NOMO-1 (cell line): ENCODE measurements at regions not wholly inside any gene's neighbourhood (a gene's known extent, or its start where the extent isn't known, plus 50 kb on each side); places are given as distances from the start of the nearest gene placed in this dataset.
A peak's percentile ranks its signal among the peaks of the same experiment; 100 is the strongest.
"Not testable (repeated sequence)": the region's sequence is repeated elsewhere in the genome, so short reads cannot be mapped to it uniquely, and the experiment has no call there.

Experiments
- DNase-seq, 2 experiments: peaks; one replicate each; lab custom pipeline; 2025; ENCODE audit not compliant: unreplicated experiment in 2 of 2; lab: John Stamatoyannopoulos, UW

GRCh38 chr4:26227601-26228229 lies 93.1 kb upstream of the RBPJ start:
- no peak for DNase-seq

- DNase-seq: no peak
Measured at GRCh38 chr4:26228883-26229282, 91.9 kb upstream of the RBPJ start.

GRCh38 chr4:26229974-26230373 lies 90.8 kb upstream of the RBPJ start:
- DNase-seq: no peak

- DNase-seq: no peak
Measured at GRCh38 chr4:26233350-26233749, 87.5 kb upstream of the RBPJ start.

GRCh38 chr4:26235500-26235899 lies 85.3 kb upstream of the RBPJ start:
- no peak for DNase-seq

GRCh38 chr4:26237916-26238315 lies 82.9 kb upstream of the RBPJ start:
- DNase-seq: no peak

DNA sequence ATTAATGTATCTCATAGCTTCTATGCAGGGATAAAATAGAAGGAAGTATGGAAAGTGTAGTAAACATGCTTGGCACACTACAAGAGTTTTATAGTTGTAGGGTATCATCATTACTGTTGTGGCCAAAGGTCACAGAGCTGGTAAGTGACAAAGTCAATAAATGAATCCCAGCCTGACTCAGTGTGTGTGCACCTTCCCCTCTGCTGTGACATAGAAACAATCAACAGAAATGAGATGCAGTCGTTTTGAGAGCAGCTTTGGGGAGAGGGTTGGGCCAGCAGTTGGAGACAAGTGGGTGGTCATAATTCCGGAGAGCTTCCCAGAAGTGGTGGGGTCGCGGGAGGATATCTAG lies 82.4 kb upstream of the RBPJ start:
- no peak for DNase-seq

DNA sequence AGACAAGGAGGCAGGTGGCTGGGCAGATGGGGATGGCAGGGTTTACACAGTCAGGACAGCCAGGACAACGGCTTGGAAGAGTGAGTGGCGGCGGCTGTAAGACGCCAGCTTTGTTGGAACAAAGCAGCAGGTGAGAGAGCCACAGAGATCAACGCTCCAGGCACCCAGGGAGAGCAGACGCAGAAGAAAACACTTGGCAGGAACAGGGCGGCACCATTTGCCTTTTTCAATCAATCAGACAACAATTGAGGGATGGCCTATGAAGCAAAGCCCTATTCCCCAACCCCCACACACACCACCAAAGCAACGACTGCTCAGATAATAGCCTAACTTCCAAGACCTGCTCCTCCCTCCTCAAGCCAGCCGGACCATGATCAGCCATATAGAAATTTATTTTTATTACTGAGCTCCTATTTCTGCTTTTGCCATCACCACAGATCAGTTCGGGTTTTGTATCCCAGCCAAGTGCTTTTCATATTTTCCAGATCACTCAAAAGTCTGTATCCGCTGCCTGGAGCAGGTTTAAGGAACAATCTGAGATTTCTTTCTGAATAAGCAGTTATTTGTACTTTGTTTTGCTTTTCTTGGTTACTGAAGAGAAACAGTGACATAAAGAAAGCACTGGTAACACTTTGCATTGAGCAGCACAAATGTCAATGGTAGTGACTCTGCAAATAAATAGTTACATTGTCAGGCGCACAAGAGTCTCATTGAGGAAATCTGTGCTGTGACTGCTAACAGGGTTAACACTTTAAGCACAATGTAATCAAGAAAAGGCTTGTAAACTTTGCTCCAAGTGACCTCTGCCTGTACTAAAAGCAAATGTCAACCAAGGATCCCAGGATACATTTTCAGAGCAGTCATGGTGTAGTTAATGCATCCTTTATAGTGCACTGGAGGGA lies 81.8 kb upstream of the RBPJ start:
- no peak for DNase-seq

DNA sequence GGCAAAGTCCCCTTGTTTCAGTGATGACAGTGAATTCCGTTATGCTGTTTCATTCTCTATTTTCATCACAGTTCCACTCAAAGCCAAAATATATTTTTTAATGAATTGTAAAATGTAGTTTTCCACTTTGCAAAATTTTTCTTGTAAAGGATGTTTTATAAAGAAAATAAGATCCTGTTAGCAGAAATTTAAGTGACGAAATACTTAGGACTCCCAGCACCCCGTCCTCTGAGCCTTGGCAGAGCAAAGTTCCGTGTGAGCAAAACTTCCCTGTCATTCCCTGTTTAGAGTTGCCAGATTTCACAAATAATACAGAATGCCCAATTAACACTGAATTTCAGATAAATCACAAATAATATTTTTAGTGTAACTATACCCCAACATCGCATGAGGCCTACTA lies 81.0 kb upstream of the RBPJ start:
- no peak for DNase-seq

- DNase-seq: no peak
Measured at GRCh38 chr4:26241179-26241578, 79.6 kb upstream of the RBPJ start.

DNA sequence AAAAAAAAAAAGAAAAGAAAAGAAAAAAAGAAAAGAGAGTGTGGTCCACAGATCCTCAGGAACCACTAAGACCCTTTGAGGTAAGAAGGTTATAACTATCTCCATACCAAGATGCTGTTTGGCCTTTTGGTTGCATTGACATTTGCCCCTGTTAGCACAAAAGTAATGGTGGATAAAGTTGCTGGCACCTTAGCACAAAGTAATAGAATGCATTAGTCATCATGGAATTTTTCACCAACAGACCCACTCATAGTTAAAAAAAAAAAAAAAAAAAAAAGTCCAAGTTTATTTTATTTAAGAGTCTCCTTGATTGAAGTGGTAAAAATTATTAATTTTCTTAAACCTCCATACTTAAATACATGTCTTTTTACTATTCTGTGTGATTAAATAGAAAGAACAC lies 78.4 kb upstream of the RBPJ start:
- no peak for DNase-seq

DNA sequence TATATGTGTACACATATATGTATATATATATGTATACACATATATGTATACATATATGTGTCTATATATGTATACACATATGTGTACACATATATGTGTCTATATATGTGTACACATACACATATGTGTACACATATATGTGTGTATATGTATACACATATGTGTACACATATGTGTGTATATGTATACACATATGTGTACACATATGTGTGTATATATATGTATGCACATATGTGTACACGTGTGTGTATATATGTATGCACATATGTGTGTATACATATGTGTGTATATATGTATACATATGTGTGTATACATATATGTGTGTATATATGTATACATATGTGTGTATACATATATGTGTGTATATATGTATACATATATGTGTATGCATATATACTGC lies 76.7 kb upstream of the RBPJ start:
- not testable (repeated sequence) for DNase-seq

GRCh38 chr4:26248647-26249046 lies 72.2 kb upstream of the RBPJ start:
- DNase-seq: no peak

GRCh38 chr4:26252349-26253025 lies 68.3 kb upstream of the RBPJ start:
- DNase-seq: no peak

DNA sequence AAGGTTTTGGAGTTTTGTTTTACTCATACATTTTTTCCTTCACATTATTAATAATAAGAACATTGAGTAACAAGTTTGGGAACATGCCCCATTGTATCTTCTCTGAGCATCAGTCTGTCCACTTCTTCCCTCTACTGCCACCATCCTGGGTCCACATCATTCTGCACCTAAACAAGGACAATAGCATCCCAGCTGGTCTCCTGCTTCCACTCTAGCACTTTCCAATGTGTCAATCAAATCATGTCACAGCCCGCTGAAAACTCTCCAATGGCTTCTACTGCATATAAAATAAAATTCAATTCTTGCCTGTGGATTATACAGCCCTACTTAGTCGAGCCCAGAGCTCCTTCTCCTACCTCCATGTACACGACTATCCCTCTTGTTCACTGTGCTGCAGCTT lies 66.8 kb upstream of the RBPJ start:
- DNase-seq: no peak

DNA sequence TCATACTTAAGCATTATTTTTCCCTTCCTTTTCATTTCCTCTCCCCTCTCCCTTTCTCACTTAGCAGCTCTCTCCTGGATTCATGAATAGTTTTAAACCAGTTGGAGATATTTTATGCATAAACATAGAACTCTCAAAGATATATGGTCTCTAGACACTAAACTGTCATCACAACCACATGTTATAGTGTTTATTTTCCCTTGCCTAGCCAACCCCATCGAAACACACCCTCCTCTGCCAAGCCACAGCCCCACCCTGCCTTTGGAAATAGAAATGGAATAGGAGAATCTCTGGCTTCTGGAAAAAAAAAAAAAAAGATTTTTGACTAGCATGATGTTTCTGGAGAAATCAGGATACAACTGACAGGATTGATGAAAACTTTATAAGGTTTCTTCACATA lies 64.8 kb upstream of the RBPJ start:
- no peak for DNase-seq

DNA sequence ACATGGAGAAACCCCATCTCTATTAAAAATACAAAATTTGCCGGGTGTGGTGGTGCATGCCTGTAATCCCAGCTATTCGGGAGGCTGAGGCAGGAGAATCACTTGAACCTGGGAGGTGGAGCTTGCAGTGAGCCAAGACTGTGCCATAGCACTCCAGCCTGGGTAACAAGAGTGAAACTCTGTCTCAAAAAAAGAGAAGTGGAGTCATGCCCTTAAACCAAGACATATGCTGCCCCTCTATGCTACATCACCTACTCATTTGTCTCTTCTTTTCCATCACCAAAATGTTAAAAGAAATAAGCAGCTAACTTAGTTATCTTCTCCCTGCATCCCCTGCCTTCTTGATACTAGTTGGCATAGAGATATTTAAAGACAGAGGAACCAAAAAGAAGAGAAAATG lies 63.4 kb upstream of the RBPJ start:
- DNase-seq: not testable (repeated sequence)

- peak; percentile 40 to 65 for DNase-seq
Measured at GRCh38 chr4:26257850-26258249, 63.0 kb upstream of the RBPJ start.

DNA sequence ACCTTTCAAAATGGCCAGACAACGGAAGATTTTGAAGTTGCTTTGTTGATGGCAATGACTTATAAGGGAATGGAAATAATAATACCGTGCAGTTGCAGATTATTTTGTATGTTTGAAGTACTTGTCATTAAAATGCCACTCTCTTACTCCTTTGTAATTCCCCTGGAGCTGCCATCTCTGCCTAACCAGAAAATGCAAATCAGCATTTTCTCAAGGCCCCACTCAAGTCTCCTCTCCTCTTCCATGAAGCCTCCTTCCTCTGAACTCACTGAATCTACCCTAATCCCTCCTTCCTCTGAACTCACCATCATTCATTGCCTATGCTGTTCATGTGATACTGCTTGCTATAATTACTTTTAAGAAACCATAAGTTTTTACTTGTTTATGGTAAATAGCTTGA lies 60.2 kb upstream of the RBPJ start:
- no peak for DNase-seq

- peak; percentile 27 to 64 for DNase-seq
Measured at GRCh38 chr4:26261405-26261804, 59.4 kb upstream of the RBPJ start.

DNA sequence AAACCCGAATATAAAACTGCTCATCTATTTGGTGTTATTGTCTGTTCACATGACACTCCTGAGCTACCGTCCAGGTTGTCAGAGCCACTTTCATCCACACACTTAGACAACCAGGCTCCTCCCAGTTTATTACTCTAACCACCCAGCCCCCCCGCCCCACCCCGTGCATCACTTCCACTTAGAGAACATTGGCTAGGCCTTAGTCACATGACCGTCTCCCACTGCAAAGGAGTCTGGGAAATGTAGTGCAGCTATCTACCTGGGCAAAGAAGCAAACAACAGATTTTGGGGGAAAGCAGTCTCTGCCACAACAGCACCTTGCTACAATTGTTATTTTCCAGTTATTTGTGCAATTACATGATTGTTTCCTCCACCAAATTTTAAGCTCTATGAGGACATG lies 57.6 kb upstream of the RBPJ start:
- no peak for DNase-seq

DNA sequence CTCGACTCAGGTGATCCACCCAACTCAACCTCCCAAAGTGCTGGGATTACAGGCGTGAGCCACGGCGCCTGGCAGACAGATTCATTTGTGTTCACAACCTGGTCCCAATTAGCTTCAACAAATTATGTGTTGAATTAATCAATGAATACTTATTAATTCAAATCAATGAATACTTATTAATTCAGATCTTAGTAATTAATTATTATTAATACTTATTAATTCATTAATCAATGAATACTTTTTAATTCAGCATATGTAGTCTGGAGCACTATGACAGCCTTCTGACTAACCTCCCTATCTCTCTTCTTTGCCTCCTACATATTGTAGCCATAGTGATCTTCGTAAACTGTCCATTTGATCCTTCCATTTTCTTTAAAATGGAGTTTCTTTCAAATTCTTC lies 56.7 kb upstream of the RBPJ start:
- DNase-seq: no peak
